ENCODE measurements at regions not wholly inside any gene's neighbourhood (a gene's known extent, or its start where the extent isn't known, plus 50 kb on each side); places are given as distances from the start of the nearest gene placed in this dataset.

- DNase-seq (ENCODE audit: low read depth) = no peak
Measured at GRCh38 chr13:77381059-77381458, 54.2 kb upstream of the MYCBP2 start.

- no peak for DNase-seq (ENCODE audit: low read depth)
Measured at GRCh38 chr13:77379508-77379907, 52.6 kb upstream of the MYCBP2 start.

DNA sequence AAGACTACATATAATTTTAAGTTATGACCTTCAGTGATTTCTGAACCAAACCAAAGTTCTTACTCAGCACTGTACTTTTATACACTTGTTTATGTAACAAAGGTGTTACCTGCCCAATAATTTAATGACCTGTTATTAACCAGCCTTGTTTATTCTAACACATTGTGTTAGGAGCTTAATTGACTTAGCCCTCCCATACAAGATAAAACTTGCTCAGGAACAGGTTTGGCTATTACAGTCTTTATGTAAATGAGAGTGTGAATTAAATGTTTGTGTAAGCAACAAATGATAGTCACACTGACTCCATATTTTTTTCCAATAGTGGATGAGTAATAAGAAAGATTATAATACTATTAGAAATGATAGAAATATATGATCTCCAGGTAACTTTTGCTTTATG lies 51.8 kb upstream of the MYCBP2 start:
- DNase-seq (ENCODE audit: low read depth) = no peak

DNA sequence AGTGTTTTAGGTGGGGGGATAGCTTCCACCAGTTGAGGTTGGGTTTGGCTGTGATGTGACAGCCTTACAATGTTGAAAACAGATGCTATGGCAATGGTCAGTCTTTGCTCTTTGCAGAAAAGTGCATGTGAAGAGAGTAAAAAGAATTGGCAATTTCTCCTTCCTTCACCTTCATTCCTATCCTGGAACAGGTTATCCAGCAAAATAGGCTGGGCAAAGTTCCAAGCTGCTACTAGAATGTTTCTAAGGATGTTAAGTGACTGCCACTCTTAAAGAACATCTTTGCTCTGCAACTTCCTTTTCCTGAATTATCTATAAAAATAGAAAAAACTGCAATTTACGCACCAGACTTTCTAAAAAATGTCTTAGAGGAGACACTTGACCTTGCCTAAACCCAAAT lies 50.1 kb upstream of the MYCBP2 start:
- no peak for DNase-seq (ENCODE audit: low read depth)

Measured in Daoy (cell line).